Subcutaneous abdominal adipose tissue (tissue), 5 donors: ENCODE measurements at regions not wholly inside any gene's neighbourhood (a gene's known extent, or its start where the extent isn't known, plus 50 kb on each side); places are given as distances from the start of the nearest gene placed in this dataset.

Source experiments
- H3K27ac ChIP-seq: one replicate; pipeline ENCODE4 v1.7.0; 2013; ENCODE audit warnings: low read depth, mild to moderate bottlenecking, inconsistent platforms, low read length, moderate library complexity
- H3K27me3 ChIP-seq, 5 donors: one replicate each; pipeline ENCODE4 v1.7.0; 2013; ENCODE audit warnings: low read length in 5 of 5, inconsistent platforms in 1 of 5; ENCODE audit not compliant: control insufficient read depth in 5 of 5, insufficient read depth in 4 of 5
- H3K36me3 ChIP-seq, 5 donors: one replicate each; pipeline ENCODE4 v1.7.0; 2013; ENCODE audit warnings: low read length in 5 of 5; ENCODE audit not compliant: control insufficient read depth in 5 of 5, insufficient read depth in 5 of 5
- H3K4me1 ChIP-seq, 5 donors: one replicate each; pipeline ENCODE4 v1.7.0; 2013; ENCODE audit warnings: low read length in 5 of 5, mild to moderate bottlenecking in 3 of 5, moderate library complexity in 1 of 5; ENCODE audit not compliant: control insufficient read depth in 5 of 5, insufficient read depth in 5 of 5
- H3K4me3 ChIP-seq, 5 donors: one replicate each; pipeline ENCODE4 v1.7.0; 2013; ENCODE audit warnings: low read length in 5 of 5, low read depth in 1 of 5
- H3K9ac ChIP-seq, 5 donors: one replicate each; pipeline ENCODE4 v1.7.0; 2013; ENCODE audit warnings: low read length in 5 of 5, mild to moderate bottlenecking in 4 of 5, moderate library complexity in 3 of 5
- H3K9me3 ChIP-seq, 5 donors: one replicate each; pipeline ENCODE4 v1.7.0; 2013; ENCODE audit warnings: low read length in 5 of 5; ENCODE audit not compliant: control insufficient read depth in 5 of 5
- donor health status: healthy.
- donor health status: healthy.
- donor health status: healthy.
- donor health status: healthy.
- donor health status: healthy.

- no peak overlapping the region for H3K27ac ChIP-seq
- H3K4me1 ChIP-seq = no peaks in the 10 kb centered on the region
- no peaks in the 10 kb centered on the region for H3K36me3 ChIP-seq
- H3K9me3 ChIP-seq = peaks cover 0 to 17% (median 0%) of the 10 kb centered on the region in 5 donors
- H3K4me3 ChIP-seq = no peak overlapping the region
- H3K27me3 ChIP-seq = no peaks in the 10 kb centered on the region
- H3K9ac ChIP-seq = no peak overlapping the region
Observed at GRCh38 chr1:90417126-90417525, 300.0 kb downstream of the BARHL2 start.

GRCh38 chr1:90414201-90414600 is 302.9 kb downstream of the BARHL2 start:
- no peak overlapping the region for H3K27ac ChIP-seq
- H3K9me3 ChIP-seq = peaks cover 0 to 11% (median 0%) of the 10 kb centered on the region in 5 donors
- H3K9ac ChIP-seq = no peak overlapping the region
- H3K4me1 ChIP-seq = no peaks in the 10 kb centered on the region
- no peaks in the 10 kb centered on the region for H3K27me3 ChIP-seq
- no peaks in the 10 kb centered on the region for H3K36me3 ChIP-seq
- no peak overlapping the region for H3K4me3 ChIP-seq

GRCh38 chr1:90413519-90413918 is 303.6 kb downstream of the BARHL2 start:
- no peak overlapping the region for H3K27ac ChIP-seq
- peaks cover 0 to 11% (median 0%) of the 10 kb centered on the region in 5 donors for H3K9me3 ChIP-seq
- no peak overlapping the region for H3K9ac ChIP-seq
- no peaks in the 10 kb centered on the region for H3K4me1 ChIP-seq
- no peaks in the 10 kb centered on the region for H3K27me3 ChIP-seq
- no peak overlapping the region for H3K4me3 ChIP-seq
- H3K36me3 ChIP-seq = no peaks in the 10 kb centered on the region

- Histone ChIP-seq H3K27me3 (no peaks in the 10 kb centered on the region), H3K4me3 (no peak overlapping the region), H3K9me3 (peaks cover 0 to 11% (median 0%) of the 10 kb centered on the region in 5 donors), H3K27ac (no peak overlapping the region), H3K4me1 (no peaks in the 10 kb centered on the region), H3K9ac (no peak overlapping the region), H3K36me3 (no peaks in the 10 kb centered on the region)
Observed at GRCh38 chr1:90412563-90412962, 304.5 kb downstream of the BARHL2 start.

GRCh38 chr1:90411185-90411584 is 305.9 kb downstream of the BARHL2 start:
- Histone ChIP-seq H3K4me1 (no peaks in the 10 kb centered on the region), H3K27ac (no peak overlapping the region), H3K36me3 (no peaks in the 10 kb centered on the region), H3K9ac (no peak overlapping the region), H3K27me3 (no peaks in the 10 kb centered on the region), H3K9me3 (peaks cover 0 to 11% (median 0%) of the 10 kb centered on the region in 5 donors), H3K4me3 (no peak overlapping the region)

GRCh38 chr1:90407737-90408136 is 309.4 kb downstream of the BARHL2 start:
- Histone ChIP-seq H3K4me1 (no peaks in the 10 kb centered on the region), H3K27me3 (no peaks in the 10 kb centered on the region), H3K36me3 (no peaks in the 10 kb centered on the region), H3K4me3 (no peak overlapping the region), H3K27ac (no peak overlapping the region), H3K9ac (no peak overlapping the region), H3K9me3 (no peaks in the 10 kb centered on the region)

GRCh38 chr1:90405726-90406125 is 311.4 kb downstream of the BARHL2 start:
- no peaks in the 10 kb centered on the region for H3K36me3 ChIP-seq
- no peaks in the 10 kb centered on the region for H3K4me1 ChIP-seq
- H3K4me3 ChIP-seq = no peak overlapping the region
- no peak overlapping the region for H3K27ac ChIP-seq
- H3K9ac ChIP-seq = no peak overlapping the region
- no peaks in the 10 kb centered on the region for H3K9me3 ChIP-seq
- H3K27me3 ChIP-seq = no peaks in the 10 kb centered on the region

GRCh38 chr1:90402893-90403849 is 313.9 kb downstream of the BARHL2 start:
- Histone ChIP-seq H3K4me3 (no peak overlapping the region), H3K9me3 (no peaks in the 10 kb centered on the region), H3K36me3 (no peaks in the 10 kb centered on the region), H3K27ac (no peak overlapping the region), H3K27me3 (no peaks in the 10 kb centered on the region), H3K9ac (no peak overlapping the region), H3K4me1 (no peaks in the 10 kb centered on the region)

- Histone ChIP-seq H3K9me3 (no peaks in the 10 kb centered on the region), H3K27me3 (no peaks in the 10 kb centered on the region), H3K4me3 (no peak overlapping the region), H3K27ac (no peak overlapping the region), H3K36me3 (no peaks in the 10 kb centered on the region), H3K4me1 (no peaks in the 10 kb centered on the region), H3K9ac (no peak overlapping the region)
Observed at GRCh38 chr1:90400131-90400530, 317.0 kb downstream of the BARHL2 start.

GRCh38 chr1:90396917-90397316 is 320.2 kb downstream of the BARHL2 start:
- no peaks in the 10 kb centered on the region for H3K27me3 ChIP-seq
- H3K9me3 ChIP-seq = no peaks in the 10 kb centered on the region
- H3K4me1 ChIP-seq = no peaks in the 10 kb centered on the region
- no peaks in the 10 kb centered on the region for H3K36me3 ChIP-seq
- no peak overlapping the region for H3K27ac ChIP-seq
- H3K4me3 ChIP-seq = no peak overlapping the region
- H3K9ac ChIP-seq = no peak overlapping the region
